Mammary epithelial cell (primary cell): ENCODE measurements at regions not wholly inside any gene's neighbourhood (a gene's known extent, or its start where the extent isn't known, plus 50 kb on each side); places are given as distances from the start of the nearest gene placed in this dataset.

Source experiments
- CTCF ChIP-seq, 2 donors: IDR thresholded peaks in 1 of 2; conservative IDR thresholded peaks in 1 of 2; 2 replicates each; pipeline ENCODE4 v1.5.1; 2011 to 2012; ENCODE audit warnings: inconsistent platforms in 2 of 2, low read length in 2 of 2, mild to moderate bottlenecking in 2 of 2, control low read depth in 1 of 2, low read depth in 1 of 2; ENCODE audit not compliant: insufficient read depth in 1 of 2; ENCODE audit errors: extremely low read depth in 1 of 2
- EZH2 ChIP-seq: IDR thresholded peaks from 2 replicates; pipeline ENCODE4 v1.6.1; 2012; ENCODE audit warnings: low read length, inconsistent platforms, borderline replicate concordance

DNA sequence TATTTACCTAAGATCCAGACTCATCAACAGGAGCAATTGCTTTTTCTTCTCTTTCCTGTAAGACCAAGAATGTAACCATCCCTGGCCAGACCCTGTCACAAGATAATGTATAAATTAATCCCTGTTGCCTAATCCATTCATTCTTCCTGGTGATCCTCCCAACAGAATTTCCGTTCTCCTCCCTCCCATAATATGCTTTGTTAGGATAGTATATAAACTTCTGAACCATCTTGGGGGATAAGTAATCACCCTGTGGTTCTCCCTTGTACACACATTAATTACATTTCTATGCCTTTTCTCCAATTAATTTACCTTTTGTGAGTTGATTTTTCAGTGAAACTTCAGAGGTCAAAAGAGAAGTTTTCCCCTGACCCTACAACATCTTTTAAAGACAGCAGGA is 76.2 kb upstream of the RASSF8 start:
- TF ChIP-seq CTCF (conservative IDR thresholded peaks at IDR 0.05 in 1 of 2, IDR thresholded peaks at IDR 0.05 in 1 of 2; ENCODE audit: extremely low read depth in 1 of 2, insufficient read depth in 1 of 2, low read depth in 1 of 2, low read length in 2 of 2) (no peak), EZH2 (no peak)
